Activated naive CD4-positive, alpha-beta T cell treated with anti-CD3 and anti-CD28 coated beads, Interleukin-2, amount 50 U/mL, for 72 hours (primary cell): ENCODE measurements at regions not wholly inside any gene's neighbourhood (a gene's known extent, or its start where the extent isn't known, plus 50 kb on each side); places are given as distances from the start of the nearest gene placed in this dataset.

Experiments
- ATAC-seq, 2 donors: fragments of 150-1000 bp; cut with Tn5 transposase; 2 replicates each; pipeline ENCODE4 v1.10.0; 2021; ENCODE audit warnings: mild to moderate bottlenecking in 2 of 2, moderate library complexity in 2 of 2
- DNase-seq, 2 donors: peaks; one replicate each; pipeline ENCODE4 v3.0.0; 2021 to 2022; ENCODE audit warnings: low spot score in 2 of 2
- H3K27ac Mint-ChIP-seq, 2 donors: one replicate each; pipeline ENCODE4 v1.8.0; 2022; ENCODE audit warnings: mild to moderate bottlenecking in 2 of 2, mixed read lengths in 2 of 2
- H3K36me3 Mint-ChIP-seq, 2 donors: one replicate each; pipeline ENCODE4 v1.8.0; 2022; ENCODE audit warnings: mixed read lengths in 2 of 2
- H3K9me3 Mint-ChIP-seq, 2 donors: one replicate each; pipeline ENCODE4 v1.8.0; 2022; ENCODE audit warnings: mixed read lengths in 2 of 2

- peaks cover 8 to 9% of the 10 kb centered on the region in 2 donors for H3K9me3 Mint-ChIP-seq
- H3K27ac Mint-ChIP-seq: no peak overlapping the region
- ATAC-seq: no peak
- DNase-seq: no peak
- H3K36me3 Mint-ChIP-seq: no peaks in the 10 kb centered on the region
Observed at GRCh38 chr11:90851196-90851595, 628.3 kb upstream of the CHORDC1 start.

GRCh38 chr11:90849312-90849711 is 626.5 kb upstream of the CHORDC1 start:
- H3K9me3 Mint-ChIP-seq: peaks cover 8 to 9% of the 10 kb centered on the region in 2 donors
- DNase-seq (no peak), ATAC-seq (no peak)
- no peaks in the 10 kb centered on the region for H3K36me3 Mint-ChIP-seq
- no peak overlapping the region for H3K27ac Mint-ChIP-seq

GRCh38 chr11:90847268-90847886 is 624.5 kb upstream of the CHORDC1 start:
- DNase-seq (no peak), ATAC-seq (no peak)
- no peaks in the 10 kb centered on the region for H3K36me3 Mint-ChIP-seq
- H3K9me3 Mint-ChIP-seq: peaks cover 4 to 6% of the 10 kb centered on the region in 2 donors
- H3K27ac Mint-ChIP-seq: no peak overlapping the region

GRCh38 chr11:90846628-90847027 is 623.8 kb upstream of the CHORDC1 start:
- H3K9me3 Mint-ChIP-seq: peaks cover 4 to 6% of the 10 kb centered on the region in 2 donors
- ATAC-seq: no peak
- no peak for DNase-seq
- H3K27ac Mint-ChIP-seq: no peak overlapping the region
- H3K36me3 Mint-ChIP-seq: no peaks in the 10 kb centered on the region

GRCh38 chr11:90845799-90846198 is 623.0 kb upstream of the CHORDC1 start:
- H3K27ac Mint-ChIP-seq: no peak overlapping the region

GRCh38 chr11:90845126-90845525 is 622.3 kb upstream of the CHORDC1 start:
- no peak overlapping the region for H3K27ac Mint-ChIP-seq
- no peak for ATAC-seq

More at GRCh38 chr11:90845799-90846198, 623.0 kb upstream of the CHORDC1 start:
- no peak for DNase-seq
- H3K36me3 Mint-ChIP-seq: no peaks in the 10 kb centered on the region
- peaks cover 4 to 9% of the 10 kb centered on the region in 2 donors for H3K9me3 Mint-ChIP-seq
- no peak for ATAC-seq

GRCh38 chr11:90844041-90844440 is 621.2 kb upstream of the CHORDC1 start:
- Mint-ChIP-seq H3K27ac (no peak overlapping the region), H3K9me3 (peaks cover 4 to 9% of the 10 kb centered on the region in 2 donors), H3K36me3 (no peaks in the 10 kb centered on the region)
- ATAC-seq (no peak), DNase-seq (no peak)

More at GRCh38 chr11:90845126-90845525, 622.3 kb upstream of the CHORDC1 start:
- Mint-ChIP-seq H3K9me3 (peaks cover 4 to 9% of the 10 kb centered on the region in 2 donors), H3K36me3 (no peaks in the 10 kb centered on the region)
- no peak for DNase-seq

GRCh38 chr11:90842681-90843080 is 619.8 kb upstream of the CHORDC1 start:
- H3K9me3 Mint-ChIP-seq: peaks cover 0 to 7% of the 10 kb centered on the region in 2 donors
- no peaks in the 10 kb centered on the region for H3K36me3 Mint-ChIP-seq
- H3K27ac Mint-ChIP-seq: no peak overlapping the region
- DNase-seq: no peak
- ATAC-seq: no peak

- Mint-ChIP-seq H3K27ac (no peak overlapping the region), H3K9me3 (peaks cover 0 to 7% of the 10 kb centered on the region in 2 donors)
- no peak for ATAC-seq
Observed at GRCh38 chr11:90840071-90840470, 617.2 kb upstream of the CHORDC1 start.

GRCh38 chr11:90836031-90836430 is 613.2 kb upstream of the CHORDC1 start:
- DNase-seq (no peak), ATAC-seq (no peak)
- Mint-ChIP-seq H3K9me3 (peaks cover 0 to 3% of the 10 kb centered on the region in 2 donors), H3K36me3 (no peaks in the 10 kb centered on the region), H3K27ac (no peak overlapping the region)

More at GRCh38 chr11:90840071-90840470, 617.2 kb upstream of the CHORDC1 start:
- no peak for DNase-seq
- H3K36me3 Mint-ChIP-seq: no peaks in the 10 kb centered on the region

- Mint-ChIP-seq H3K9me3 (peaks cover 18 to 22% of the 10 kb centered on the region in 2 donors), H3K27ac (no peak overlapping the region), H3K36me3 (peaks cover 0 to 4% of the 10 kb centered on the region in 2 donors)
- ATAC-seq (no peak), DNase-seq (no peak)
Observed at GRCh38 chr11:90823446-90823845, 600.6 kb upstream of the CHORDC1 start.

GRCh38 chr11:90822996-90823395 is 600.1 kb upstream of the CHORDC1 start:
- ATAC-seq (no peak), DNase-seq (no peak)
- H3K36me3 Mint-ChIP-seq: peaks cover 0 to 4% of the 10 kb centered on the region in 2 donors
- peaks cover 18 to 21% of the 10 kb centered on the region in 2 donors for H3K9me3 Mint-ChIP-seq
- H3K27ac Mint-ChIP-seq: no peak overlapping the region

- H3K9me3 Mint-ChIP-seq: peaks cover 27 to 29% of the 10 kb centered on the region in 2 donors
- no peak for ATAC-seq
Observed at GRCh38 chr11:90818196-90818745, 595.4 kb upstream of the CHORDC1 start.

GRCh38 chr11:90809581-90809980 is 586.7 kb upstream of the CHORDC1 start:
- no peak for ATAC-seq
- Mint-ChIP-seq H3K27ac (no peak overlapping the region), H3K9me3 (peaks cover 2 to 8% of the 10 kb centered on the region in 2 donors), H3K36me3 (no peaks in the 10 kb centered on the region)
- no peak for DNase-seq

More at GRCh38 chr11:90818196-90818745, 595.4 kb upstream of the CHORDC1 start:
- Mint-ChIP-seq H3K27ac (no peak overlapping the region), H3K36me3 (peaks cover 0 to 4% of the 10 kb centered on the region in 2 donors)
- no peak for DNase-seq

- Mint-ChIP-seq H3K27ac (no peak overlapping the region), H3K9me3 (peaks cover 3 to 13% of the 10 kb centered on the region in 2 donors), H3K36me3 (no peaks in the 10 kb centered on the region)
- ATAC-seq (no peak), DNase-seq (no peak)
Observed at GRCh38 chr11:90805172-90805571, 582.3 kb upstream of the CHORDC1 start.

GRCh38 chr11:90803831-90804230 is 581.0 kb upstream of the CHORDC1 start:
- Mint-ChIP-seq H3K9me3 (peaks cover 3 to 13% of the 10 kb centered on the region in 2 donors), H3K27ac (no peak overlapping the region), H3K36me3 (no peaks in the 10 kb centered on the region)
- ATAC-seq (no peak), DNase-seq (no peak)

GRCh38 chr11:90803366-90803765 is 580.5 kb upstream of the CHORDC1 start:
- Mint-ChIP-seq H3K9me3 (peaks cover 3 to 17% of the 10 kb centered on the region in 2 donors), H3K36me3 (no peaks in the 10 kb centered on the region), H3K27ac (no peak overlapping the region)
- no peak for ATAC-seq
- no peak for DNase-seq

GRCh38 chr11:90798769-90799168 is 575.9 kb upstream of the CHORDC1 start:
- H3K36me3 Mint-ChIP-seq: no peaks in the 10 kb centered on the region
- peaks cover 8 to 10% of the 10 kb centered on the region in 2 donors for H3K9me3 Mint-ChIP-seq
- DNase-seq: no peak
- no peak for ATAC-seq
- no peak overlapping the region for H3K27ac Mint-ChIP-seq
